ENCODE measurements at regions not wholly inside any gene's neighbourhood (a gene's known extent, or its start where the extent isn't known, plus 50 kb on each side); places are given as distances from the start of the nearest gene placed in this dataset.

DNA sequence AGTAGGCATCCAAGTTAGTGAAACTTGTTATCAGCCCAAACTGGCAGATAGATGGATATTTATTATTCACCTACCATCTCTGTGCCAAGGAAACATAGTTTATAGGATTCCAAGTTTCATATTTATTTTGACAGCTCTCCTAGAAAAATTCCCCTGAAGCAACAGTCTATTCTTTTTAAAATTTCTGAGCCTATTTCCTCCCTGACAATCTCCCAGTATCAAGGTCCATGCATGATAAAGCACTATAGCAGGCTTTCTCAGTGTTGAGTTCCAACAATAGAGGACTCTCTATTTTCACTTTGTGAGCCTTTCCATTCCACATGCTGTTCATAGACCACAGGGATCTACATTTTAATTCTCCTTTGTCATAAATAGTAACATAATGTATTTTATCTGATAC is 312.6 kb downstream of the SLITRK6 start:
- H3K27me3 ChIP-seq (ENCODE audit: control insufficient read depth, insufficient read depth, low read length), result no peaks in the 10 kb centered on the region
- no peak overlapping the region for H3K4me3 ChIP-seq (ENCODE audit: insufficient read depth, low read depth, low read length)
- H3K36me3 ChIP-seq (replicated peaks; ENCODE audit: control insufficient read depth, insufficient read depth, low read length), result no peaks in the 10 kb centered on the region
- no peak for DNase-seq

DNA sequence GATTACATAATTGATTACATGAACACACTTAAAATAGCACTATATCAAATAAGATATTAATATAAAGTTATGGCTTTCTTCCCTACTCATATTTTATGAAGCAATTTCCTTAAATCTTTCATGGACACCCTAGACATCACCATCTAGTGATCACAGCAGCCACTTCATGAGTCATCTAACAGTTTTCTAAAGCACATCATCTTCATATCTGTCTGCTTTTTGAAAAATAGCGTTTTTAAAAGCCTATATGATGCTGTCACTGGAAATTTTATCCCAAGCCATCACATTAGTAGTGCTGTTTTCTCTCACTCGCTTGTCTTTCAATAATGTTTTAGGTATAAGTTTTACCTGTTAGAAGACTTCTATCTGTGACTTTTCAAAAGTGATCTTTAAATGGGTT is 326.1 kb downstream of the SLITRK6 start:
- Histone ChIP-seq H3K27me3 (ENCODE audit: control insufficient read depth, insufficient read depth, low read length) (no peaks in the 10 kb centered on the region), H3K36me3 (replicated peaks; ENCODE audit: control insufficient read depth, insufficient read depth, low read length) (no peaks in the 10 kb centered on the region), H3K4me3 (ENCODE audit: insufficient read depth, low read depth, low read length) (no peak overlapping the region)
- no peak for DNase-seq

DNA sequence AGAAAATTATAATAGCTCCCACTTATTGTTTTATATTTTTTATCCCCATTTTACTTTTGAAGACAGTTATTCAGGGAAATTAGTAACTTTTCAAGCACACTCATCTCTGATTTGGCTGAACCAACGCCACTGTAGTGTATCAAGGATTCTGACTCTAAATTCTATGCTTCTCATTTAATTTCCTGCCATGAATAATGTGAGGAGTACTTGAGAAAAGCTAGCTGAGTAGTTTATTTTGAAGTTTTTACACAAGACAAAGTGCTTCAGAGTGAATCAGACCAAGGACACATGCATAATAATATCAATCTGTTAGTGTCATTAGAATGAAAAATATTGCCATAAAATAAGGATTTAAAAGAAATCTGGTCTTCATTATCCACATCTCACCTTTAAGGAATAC is 329.9 kb downstream of the SLITRK6 start:
- no peak overlapping the region for H3K4me3 ChIP-seq (ENCODE audit: insufficient read depth, low read depth, low read length)
- no peaks in the 10 kb centered on the region for H3K27me3 ChIP-seq (ENCODE audit: control insufficient read depth, insufficient read depth, low read length)
- DNase-seq, result no peak
- H3K36me3 ChIP-seq (replicated peaks; ENCODE audit: control insufficient read depth, insufficient read depth, low read length), result no peaks in the 10 kb centered on the region

DNA sequence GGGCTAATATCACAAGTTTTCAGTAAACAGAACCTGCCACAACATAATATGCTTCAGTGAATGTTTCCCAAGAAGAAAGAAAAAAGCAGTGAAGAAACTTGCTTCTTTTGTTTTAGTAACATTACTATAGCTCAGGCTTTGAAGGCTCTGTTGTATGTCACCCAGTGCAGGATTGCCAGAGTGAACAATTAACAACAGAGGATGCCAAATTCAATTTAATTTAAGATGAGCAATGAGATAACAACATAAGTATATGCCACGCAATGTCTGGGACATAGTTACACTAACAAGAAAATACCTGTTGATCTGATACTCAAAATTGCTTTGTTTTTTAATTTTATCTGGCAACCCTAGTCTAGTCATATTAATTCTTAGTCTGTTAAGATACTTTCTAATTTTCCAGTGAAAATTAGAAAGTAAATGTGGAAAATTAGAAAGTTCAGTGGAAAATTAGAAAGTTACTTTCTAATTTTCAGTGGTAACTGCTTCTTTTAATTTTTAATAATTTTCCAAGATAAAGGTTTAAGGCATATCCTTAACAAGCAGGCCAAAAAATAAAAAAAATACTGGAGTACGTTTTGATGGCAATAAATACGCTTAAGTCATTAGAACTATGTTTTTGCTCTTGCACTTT is 336.3 kb downstream of the SLITRK6 start:
- no peak overlapping the region for H3K4me3 ChIP-seq (ENCODE audit: insufficient read depth, low read depth, low read length)
- no peak for DNase-seq
- H3K36me3 ChIP-seq (replicated peaks; ENCODE audit: control insufficient read depth, insufficient read depth, low read length), result no peaks in the 10 kb centered on the region
- no peaks in the 10 kb centered on the region for H3K27me3 ChIP-seq (ENCODE audit: control insufficient read depth, insufficient read depth, low read length)

DNA sequence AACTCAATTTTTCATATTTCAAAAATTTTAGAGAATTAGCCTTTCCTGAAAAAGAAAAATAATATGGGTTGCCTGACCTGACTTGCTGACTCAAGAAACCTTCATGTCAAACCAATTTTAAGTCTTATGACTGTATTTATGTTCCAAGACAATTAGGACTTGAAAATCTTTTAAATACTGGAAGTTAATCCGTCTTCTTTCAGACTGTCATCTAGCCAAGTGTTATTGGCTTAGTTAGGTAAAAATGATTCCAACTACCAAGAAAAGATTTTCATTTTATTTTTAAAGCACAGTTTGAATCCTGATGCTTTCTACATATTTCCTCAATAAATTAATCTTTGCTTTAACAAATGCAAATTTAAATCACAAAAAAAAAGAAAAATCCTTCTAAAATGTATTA is 337.6 kb downstream of the SLITRK6 start:
- Histone ChIP-seq H3K27me3 (ENCODE audit: control insufficient read depth, insufficient read depth, low read length) (no peaks in the 10 kb centered on the region), H3K36me3 (replicated peaks; ENCODE audit: control insufficient read depth, insufficient read depth, low read length) (no peaks in the 10 kb centered on the region), H3K4me3 (ENCODE audit: insufficient read depth, low read depth, low read length) (no peak overlapping the region)
- DNase-seq, result no peak

DNA sequence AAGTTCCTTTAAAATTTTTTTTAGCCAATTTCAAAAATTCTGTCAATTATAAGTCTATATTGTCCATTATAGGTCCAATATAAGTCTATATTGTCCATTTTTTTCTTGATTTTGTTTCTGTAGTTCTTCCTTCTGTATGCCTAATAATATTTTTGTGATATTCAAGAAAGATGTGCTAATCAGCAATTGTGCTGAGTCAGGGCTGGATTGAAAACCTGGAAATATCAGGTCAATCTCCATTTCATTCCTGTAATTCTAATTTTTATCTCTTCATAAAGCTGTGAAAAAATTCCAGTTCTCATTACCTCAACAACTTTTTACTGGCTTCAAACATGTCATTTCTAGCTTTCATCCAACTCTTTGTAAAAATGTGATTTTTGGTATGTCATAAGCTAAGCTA is 353.7 kb downstream of the SLITRK6 start:
- Histone ChIP-seq H3K4me3 (ENCODE audit: insufficient read depth, low read depth, low read length) (no peak overlapping the region), H3K36me3 (replicated peaks; ENCODE audit: control insufficient read depth, insufficient read depth, low read length) (no peaks in the 10 kb centered on the region), H3K27me3 (ENCODE audit: control insufficient read depth, insufficient read depth, low read length) (no peaks in the 10 kb centered on the region)
- DNase-seq, result no peak

DNA sequence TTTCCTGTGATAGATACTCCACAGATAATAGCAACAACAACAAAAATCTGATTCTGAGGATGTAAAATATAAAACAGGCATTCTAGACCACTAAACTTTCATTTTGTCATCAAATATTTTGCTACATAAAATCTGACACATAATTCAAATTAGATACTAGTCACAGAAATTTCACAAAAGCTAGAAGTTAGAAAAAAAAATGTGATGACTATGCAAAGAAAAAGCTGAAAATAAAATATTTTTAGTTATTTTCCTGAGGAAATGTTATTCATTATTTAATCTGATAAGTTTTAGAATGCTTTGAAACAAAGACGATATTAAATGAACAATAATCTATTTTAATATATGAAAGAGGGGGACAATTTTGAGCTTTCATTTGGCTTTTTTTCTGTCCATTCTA is 357.2 kb downstream of the SLITRK6 start:
- Histone ChIP-seq H3K36me3 (replicated peaks; ENCODE audit: control insufficient read depth, insufficient read depth, low read length) (no peaks in the 10 kb centered on the region), H3K27me3 (ENCODE audit: control insufficient read depth, insufficient read depth, low read length) (no peaks in the 10 kb centered on the region), H3K4me3 (ENCODE audit: insufficient read depth, low read depth, low read length) (no peak overlapping the region)
- DNase-seq, result no peak

DNA sequence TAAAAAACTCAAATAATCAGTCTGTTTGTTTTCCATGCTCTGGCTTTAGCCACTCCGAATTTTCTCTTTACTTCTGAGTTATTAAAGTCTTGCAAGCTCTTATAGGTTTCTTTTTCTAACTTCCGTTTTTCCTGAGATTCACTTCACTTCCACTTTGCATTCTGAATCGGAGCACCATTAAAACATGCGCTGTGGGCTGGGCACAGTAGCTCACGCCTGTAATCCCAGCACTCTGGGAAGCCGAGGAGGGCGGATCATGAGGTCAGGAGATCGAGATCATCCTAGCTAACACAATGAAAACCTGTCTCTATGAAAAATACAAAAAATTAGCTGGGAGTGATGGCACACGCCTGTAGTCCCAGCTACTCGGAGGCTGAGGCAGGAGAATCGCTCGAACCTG is 357.9 kb downstream of the SLITRK6 start:
- DNase-seq, result no peak
- no peak overlapping the region for H3K4me3 ChIP-seq (ENCODE audit: insufficient read depth, low read depth, low read length)
- no peaks in the 10 kb centered on the region for H3K36me3 ChIP-seq (replicated peaks; ENCODE audit: control insufficient read depth, insufficient read depth, low read length)
- H3K27me3 ChIP-seq (ENCODE audit: control insufficient read depth, insufficient read depth, low read length), result no peaks in the 10 kb centered on the region

DNA sequence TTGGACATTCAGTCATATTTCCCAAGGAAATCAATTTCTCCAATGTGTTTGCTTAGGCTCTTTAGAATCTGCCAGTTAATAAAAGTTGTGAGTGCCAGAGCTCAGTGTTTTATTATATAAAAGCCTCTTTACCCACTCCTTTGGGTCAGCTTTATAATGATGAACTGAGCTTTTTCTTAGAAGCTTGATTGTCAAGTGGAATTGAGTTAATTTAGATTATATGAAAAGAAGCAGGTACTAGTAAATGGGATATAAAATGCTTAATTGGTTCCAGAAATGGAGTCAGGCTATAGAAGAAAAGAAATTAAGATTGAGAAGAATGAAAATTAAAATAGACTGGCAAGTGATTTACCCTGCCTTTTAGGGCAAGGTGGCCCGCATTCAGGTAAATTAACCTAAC is 363.2 kb downstream of the SLITRK6 start:
- Histone ChIP-seq H3K36me3 (replicated peaks; ENCODE audit: control insufficient read depth, insufficient read depth, low read length) (no peaks in the 10 kb centered on the region), H3K4me3 (ENCODE audit: insufficient read depth, low read depth, low read length) (no peak overlapping the region), H3K27me3 (ENCODE audit: control insufficient read depth, insufficient read depth, low read length) (no peaks in the 10 kb centered on the region)
- no peak for DNase-seq

DNA sequence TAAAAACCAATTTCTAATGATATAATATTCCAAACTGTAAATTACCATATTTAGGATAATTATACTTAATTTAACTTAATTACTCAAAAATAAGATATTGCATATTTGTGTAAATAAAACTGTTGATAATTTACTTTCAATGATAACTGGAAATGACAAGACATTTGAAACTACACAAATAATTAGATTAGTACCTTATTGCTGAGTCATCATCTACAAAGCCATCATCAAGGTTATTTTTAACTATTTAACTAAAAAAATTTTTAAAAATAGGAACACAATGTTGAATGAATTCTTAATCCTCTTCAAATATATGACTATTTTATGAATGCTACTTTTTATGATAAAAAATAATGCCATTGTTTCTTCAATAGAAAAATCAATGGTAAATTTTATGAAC is 364.3 kb downstream of the SLITRK6 start:
- Histone ChIP-seq H3K36me3 (replicated peaks; ENCODE audit: control insufficient read depth, insufficient read depth, low read length) (no peaks in the 10 kb centered on the region), H3K4me3 (ENCODE audit: insufficient read depth, low read depth, low read length) (no peak overlapping the region), H3K27me3 (ENCODE audit: control insufficient read depth, insufficient read depth, low read length) (no peaks in the 10 kb centered on the region)
- DNase-seq, result no peak

DNA sequence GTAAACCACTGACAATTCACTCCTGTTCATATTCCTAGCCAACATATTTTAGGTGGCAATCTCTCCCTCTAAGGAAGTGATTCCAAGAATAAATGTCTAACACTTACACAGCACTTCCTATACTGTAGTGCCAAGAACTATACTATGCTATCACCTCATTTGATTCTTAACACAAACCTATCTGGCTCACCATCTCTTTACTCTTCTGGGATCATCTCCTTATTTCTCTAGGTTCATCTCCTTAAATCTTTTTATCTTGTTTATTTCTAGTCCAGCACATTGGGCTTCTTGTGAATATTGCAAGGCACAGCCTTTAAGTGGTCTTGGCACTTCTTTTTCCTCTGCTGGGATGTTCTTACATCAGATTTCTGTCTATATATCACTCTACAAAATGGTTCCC is 366.3 kb downstream of the SLITRK6 start:
- Histone ChIP-seq H3K4me3 (ENCODE audit: insufficient read depth, low read depth, low read length) (no peak overlapping the region), H3K36me3 (replicated peaks; ENCODE audit: control insufficient read depth, insufficient read depth, low read length) (no peaks in the 10 kb centered on the region), H3K27me3 (ENCODE audit: control insufficient read depth, insufficient read depth, low read length) (no peaks in the 10 kb centered on the region)
- no peak for DNase-seq

DNA sequence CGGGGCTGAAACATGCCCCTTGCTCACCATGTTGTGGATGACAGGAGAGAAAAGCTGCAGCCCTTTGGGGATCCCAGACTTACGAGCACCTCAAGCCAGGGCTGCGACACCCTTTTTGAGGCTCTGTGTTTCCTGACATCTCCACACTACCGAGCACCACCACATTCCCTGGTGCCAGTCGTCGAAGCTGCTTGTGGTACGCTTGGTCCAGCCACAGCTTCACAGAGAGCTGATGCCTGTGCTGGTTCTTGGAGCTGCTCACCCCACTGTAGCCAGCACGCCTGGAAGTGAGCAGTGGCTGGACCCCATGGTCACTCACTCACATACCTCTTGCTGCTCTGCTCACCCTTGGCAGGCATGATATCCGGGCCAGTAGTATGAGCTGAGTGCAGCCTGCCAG is 367.5 kb downstream of the SLITRK6 start:
- Histone ChIP-seq H3K36me3 (replicated peaks; ENCODE audit: control insufficient read depth, insufficient read depth, low read length) (no peaks in the 10 kb centered on the region), H3K27me3 (ENCODE audit: control insufficient read depth, insufficient read depth, low read length) (no peaks in the 10 kb centered on the region), H3K4me3 (ENCODE audit: insufficient read depth, low read depth, low read length) (no peak overlapping the region)
- no peak for DNase-seq

DNA sequence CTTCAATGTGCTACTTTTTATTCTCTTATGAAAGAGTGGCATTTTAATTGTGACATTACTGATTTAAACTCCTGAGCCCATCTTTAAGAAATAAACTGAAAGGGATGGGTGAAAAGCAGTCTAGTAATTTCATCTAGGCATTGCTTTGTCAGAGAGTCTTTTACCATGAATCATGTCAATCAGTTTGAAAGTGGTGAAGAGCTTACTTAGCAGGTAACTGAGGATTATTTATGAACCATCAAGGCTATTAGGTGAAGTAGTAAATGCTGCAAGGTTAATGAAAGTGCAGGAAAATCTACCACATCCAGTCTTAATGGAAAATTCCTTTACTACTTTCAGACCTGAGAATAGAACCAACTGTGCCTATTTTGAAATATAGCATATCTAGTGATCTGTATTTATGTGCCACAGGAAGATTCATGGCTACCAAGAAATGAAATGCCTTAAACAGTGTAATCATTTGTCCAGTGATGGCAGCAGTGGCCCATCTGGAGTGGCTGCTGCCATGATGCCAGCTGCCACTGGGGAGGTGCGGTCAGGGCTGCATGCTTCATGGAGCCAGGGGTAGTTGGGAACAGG is 368.9 kb downstream of the SLITRK6 start:
- H3K27me3 ChIP-seq (ENCODE audit: control insufficient read depth, insufficient read depth, low read length), result no peaks in the 10 kb centered on the region
- no peaks in the 10 kb centered on the region for H3K36me3 ChIP-seq (replicated peaks; ENCODE audit: control insufficient read depth, insufficient read depth, low read length)
- no peak overlapping the region for H3K4me3 ChIP-seq (ENCODE audit: insufficient read depth, low read depth, low read length)
- DNase-seq, result no peak

DNA sequence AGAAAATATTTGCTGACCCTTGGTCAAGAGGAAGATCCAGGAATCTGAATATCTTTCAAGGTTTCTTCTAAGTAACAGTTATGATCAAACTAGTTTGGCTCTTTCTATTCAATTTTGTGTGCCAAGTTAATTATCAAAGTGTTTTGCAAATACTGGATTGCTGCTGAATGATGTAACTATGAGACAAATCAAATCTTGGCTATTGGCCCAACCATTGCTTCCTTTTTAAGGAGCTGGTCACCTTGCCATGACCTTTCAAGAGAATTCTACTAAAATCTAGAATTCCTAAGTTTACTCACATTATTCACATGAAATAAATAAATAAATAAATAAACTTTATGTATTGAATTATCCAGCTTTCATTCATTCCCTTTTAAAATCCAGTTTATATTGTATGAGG is 371.8 kb downstream of the SLITRK6 start:
- Histone ChIP-seq H3K4me3 (ENCODE audit: insufficient read depth, low read depth, low read length) (no peak overlapping the region), H3K36me3 (replicated peaks; ENCODE audit: control insufficient read depth, insufficient read depth, low read length) (no peaks in the 10 kb centered on the region), H3K27me3 (ENCODE audit: control insufficient read depth, insufficient read depth, low read length) (no peaks in the 10 kb centered on the region)
- DNase-seq, result no peak

DNA sequence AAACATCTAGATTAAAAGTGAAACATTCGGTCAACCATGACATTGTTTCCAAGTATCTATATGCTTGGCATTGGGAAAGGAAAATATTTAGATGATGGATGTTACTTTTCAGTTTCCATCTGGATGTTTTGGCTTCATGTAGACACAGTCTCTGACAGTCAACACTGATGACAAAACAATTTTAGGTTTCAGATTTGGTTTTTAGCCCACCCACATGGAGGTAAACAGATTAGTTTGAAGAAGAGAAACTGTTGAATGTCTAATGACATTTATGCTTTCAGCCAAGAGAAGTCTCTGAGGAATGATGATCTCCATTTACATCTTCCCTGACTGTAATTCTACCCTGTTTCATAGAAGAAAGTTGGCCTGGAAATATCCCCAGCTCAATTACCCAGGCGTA is 379.1 kb downstream of the SLITRK6 start:
- Histone ChIP-seq H3K27me3 (ENCODE audit: control insufficient read depth, insufficient read depth, low read length) (no peaks in the 10 kb centered on the region), H3K4me3 (ENCODE audit: insufficient read depth, low read depth, low read length) (no peak overlapping the region), H3K36me3 (replicated peaks; ENCODE audit: control insufficient read depth, insufficient read depth, low read length) (no peaks in the 10 kb centered on the region)
- no peak for DNase-seq

DNA sequence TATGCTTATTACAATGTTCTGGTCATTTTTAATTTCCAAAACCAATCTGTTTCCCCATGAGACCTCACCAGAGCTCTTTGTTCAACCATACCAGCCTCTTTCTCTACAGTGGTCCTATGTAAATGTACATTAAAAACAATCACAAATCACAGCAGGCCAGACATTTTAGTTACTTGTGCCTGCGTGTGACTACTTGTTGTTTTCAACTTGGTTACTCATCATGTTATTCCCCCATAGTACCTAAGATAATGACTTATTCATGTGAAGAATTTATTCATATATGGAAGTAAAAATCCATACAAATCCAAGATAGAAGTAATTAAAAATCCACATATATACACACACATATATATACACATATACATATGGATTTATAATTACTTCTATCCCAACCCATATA is 379.6 kb downstream of the SLITRK6 start:
- Histone ChIP-seq H3K36me3 (replicated peaks; ENCODE audit: control insufficient read depth, insufficient read depth, low read length) (no peaks in the 10 kb centered on the region), H3K27me3 (ENCODE audit: control insufficient read depth, insufficient read depth, low read length) (no peaks in the 10 kb centered on the region), H3K4me3 (ENCODE audit: insufficient read depth, low read depth, low read length) (no peak overlapping the region)
- no peak for DNase-seq
